B cell (primary cell): ENCODE measurements at regions not wholly inside any gene's neighbourhood (a gene's known extent, or its start where the extent isn't known, plus 50 kb on each side); places are given as distances from the start of the nearest gene placed in this dataset.

ENCODE experiments used
- CTCF ChIP-seq: fragments of 200-600 bp; IDR thresholded peaks from one replicate; pipeline ENCODE4 v1.8.0; 2022; ENCODE audit warnings: antibody characterized with exemption, mild to moderate bottlenecking
- EZH2 ChIP-seq: IDR thresholded peaks from 2 replicates; pipeline ENCODE4 v1.6.1; 2012; ENCODE audit warnings: borderline replicate concordance, low read depth, mild to moderate bottlenecking, moderate library complexity, low read length; ENCODE audit not compliant: insufficient read depth, poor library complexity, severe bottlenecking

- TF ChIP-seq CTCF, result no peak
- TF ChIP-seq EZH2, result no peak
Observed at GRCh38 chr1:98426092-98426491, 235.4 kb upstream of the SNX7 start.
